GM21737 (cell line): ENCODE measurements at regions not wholly inside any gene's neighbourhood (a gene's known extent, or its start where the extent isn't known, plus 50 kb on each side); places are given as distances from the start of the nearest gene placed in this dataset.

Experiments used
- ATAC-seq: cut with Tn5 transposase; IDR thresholded peaks from one replicate; pipeline ENCODE4 v1.9.1; 2021; ENCODE audit warnings: mild to moderate bottlenecking, moderate library complexity; ENCODE audit not compliant: unreplicated experiment

DNA sequence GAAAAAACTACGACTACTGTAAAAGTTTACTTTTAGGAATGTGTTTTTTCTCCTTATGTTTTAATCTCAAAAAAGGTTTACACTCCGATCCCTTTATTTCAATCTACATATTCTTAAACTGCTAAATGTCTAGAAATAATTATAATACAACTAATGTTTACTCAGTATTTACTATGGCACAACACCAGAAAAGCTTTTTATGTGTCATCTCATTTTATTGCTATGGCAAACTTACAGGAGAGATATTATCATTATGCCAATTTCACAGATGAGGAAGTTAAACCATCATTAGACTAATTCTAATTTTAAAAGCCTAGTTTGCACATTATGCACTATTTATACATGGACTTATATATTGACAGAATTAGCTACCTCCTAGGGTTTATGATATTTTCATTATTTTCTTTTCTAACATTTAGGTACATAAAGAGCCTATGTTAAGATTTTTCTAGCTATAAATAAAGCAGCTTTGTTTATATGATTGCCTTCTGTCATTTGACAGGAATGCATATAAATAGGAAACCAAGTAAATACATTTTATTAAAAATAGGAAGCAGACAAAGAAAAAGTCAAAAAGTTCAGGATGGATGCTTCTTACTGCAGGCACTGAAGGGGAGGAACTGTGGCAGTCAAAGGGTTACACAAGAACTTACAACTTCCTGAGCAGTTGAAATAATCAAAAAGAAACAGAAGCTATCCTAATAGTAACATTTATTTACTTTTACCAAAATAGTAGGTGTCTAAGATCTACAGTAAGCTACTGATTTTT, 442.4 kb downstream of the LTN1 start:
- ATAC-seq, result no peak

DNA sequence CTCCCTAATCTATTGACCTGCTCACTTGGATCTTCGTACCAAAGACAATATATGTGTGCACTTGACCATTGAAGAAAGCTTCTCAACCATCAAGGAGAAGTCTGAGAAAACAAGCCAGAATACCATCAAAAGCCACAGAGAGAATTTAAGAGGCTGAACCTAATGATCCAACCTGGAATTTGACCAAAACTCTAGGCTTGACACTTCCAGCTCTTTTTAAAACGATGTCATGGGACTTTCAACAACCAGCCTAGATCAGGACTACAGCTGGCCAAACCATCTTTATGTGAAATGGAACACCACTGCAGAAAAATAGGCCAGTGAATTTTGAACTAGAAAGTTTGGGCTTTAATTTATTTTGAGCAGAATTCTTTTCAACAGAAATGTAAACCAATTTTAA, 444.4 kb downstream of the LTN1 start:
- no peak for ATAC-seq

DNA sequence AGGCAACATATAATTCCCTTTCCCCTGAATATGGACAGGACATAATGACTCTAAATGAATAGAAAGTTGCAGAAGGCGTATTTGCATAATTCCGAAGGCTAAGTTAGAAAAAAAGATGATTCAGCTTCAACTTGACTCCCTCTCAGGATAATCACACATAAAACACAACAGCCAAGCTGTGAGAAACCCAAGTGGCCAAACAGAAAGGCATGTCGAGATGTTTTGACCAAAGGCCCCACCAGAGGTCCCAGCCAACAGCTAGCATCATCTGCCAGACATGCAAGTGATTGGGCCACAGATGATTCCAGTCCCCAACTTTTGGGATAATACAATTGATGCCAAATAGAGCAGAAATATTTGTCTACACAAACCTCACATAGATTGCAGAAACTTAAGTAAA, 444.9 kb downstream of the LTN1 start:
- no peak for ATAC-seq

DNA sequence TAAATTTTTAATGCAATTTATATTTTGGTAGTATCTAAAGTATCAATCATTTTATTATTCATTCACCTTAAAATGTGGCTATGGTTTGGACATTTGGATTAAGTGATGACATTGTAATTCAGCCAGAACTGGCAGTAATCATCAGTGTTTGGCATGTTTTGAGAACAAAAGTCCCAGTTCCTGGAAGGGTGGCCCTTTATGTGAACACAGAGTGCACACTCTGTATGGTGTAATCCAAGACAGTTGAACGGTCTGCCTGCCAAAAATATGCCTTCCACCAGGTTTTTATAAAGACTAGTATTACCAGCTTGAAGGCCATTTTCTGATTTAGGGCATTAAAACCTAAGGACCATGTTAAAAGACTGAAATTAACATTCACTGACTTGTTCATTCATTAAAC, 448.7 kb downstream of the LTN1 start:
- ATAC-seq, result no peak

- ATAC-seq, result no peak
Measured at GRCh38 chr21:28541371-28542112, 451.1 kb downstream of the LTN1 start.

GRCh38 chr21:28540514-28540913, 452.2 kb downstream of the LTN1 start:
- ATAC-seq, result no peak

DNA sequence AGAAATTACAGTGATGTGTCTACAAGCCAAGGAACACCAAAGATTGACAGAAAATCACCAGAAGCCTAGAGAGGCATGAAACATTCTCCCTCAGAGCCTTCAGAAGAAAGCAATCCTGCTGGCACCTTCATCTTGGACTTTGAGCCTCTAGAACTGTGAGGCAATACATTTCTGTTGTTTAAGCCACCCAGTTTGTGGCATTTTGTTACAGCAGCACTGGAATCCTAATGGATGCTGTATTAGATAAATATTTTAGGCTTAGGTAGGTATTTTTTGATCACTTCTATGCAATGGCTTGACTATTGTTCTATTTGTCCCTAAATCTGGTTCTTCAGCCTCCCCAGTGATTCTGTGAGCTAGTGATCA, 453.1 kb downstream of the LTN1 start:
- no peak for ATAC-seq

DNA sequence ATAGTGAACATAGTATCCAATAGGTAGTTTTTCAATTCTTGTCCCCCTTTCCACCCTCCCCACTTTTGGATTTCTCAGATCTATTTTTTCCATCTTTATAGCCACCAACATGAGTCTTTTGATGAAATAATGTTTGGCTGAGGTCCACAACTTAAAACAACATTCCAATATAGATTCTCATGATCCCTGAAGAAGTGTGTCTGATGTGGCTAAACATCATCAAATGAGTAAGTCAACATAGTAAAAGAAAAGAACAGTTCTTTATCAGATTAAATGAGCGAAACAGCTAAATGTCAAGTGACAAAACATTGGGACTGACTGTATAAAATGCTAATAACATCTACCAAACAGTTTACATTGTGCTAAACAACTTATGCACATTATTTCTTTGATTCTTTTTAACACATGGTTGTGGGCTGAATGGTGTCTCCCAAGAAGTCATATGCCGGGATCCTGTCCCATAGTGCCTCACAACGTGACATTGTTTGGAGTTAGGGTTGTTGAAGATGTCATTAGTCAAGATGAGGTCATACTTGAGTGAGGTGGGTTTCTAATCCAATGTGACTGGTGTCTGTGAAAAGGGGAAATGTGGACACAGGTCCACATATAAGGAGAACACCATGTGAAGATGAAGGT, 453.6 kb downstream of the LTN1 start:
- no peak for ATAC-seq

GRCh38 chr21:28537371-28538079, 455.2 kb downstream of the LTN1 start:
- no peak for ATAC-seq

DNA sequence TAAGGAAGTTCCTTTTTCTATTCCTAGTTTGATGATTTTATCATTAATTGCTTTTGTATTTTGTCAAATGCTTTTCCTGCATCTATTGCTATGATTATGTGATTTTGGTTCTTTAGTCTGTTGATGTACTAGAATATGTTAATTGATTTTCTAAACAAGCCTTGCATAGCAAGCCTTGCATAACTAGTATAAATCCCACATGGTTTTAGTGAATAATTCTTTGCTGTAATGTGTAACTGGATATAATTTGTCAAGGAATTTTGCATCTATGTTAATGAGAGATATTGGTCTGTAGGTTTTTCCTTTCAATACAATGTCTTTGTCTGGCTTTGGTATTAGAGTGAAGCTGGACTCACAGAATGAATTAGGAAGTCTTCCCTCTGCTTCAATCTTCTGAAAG, 460.2 kb downstream of the LTN1 start:
- no peak for ATAC-seq

- no peak for ATAC-seq
Measured at GRCh38 chr21:28523367-28523766, 469.3 kb downstream of the LTN1 start.

DNA sequence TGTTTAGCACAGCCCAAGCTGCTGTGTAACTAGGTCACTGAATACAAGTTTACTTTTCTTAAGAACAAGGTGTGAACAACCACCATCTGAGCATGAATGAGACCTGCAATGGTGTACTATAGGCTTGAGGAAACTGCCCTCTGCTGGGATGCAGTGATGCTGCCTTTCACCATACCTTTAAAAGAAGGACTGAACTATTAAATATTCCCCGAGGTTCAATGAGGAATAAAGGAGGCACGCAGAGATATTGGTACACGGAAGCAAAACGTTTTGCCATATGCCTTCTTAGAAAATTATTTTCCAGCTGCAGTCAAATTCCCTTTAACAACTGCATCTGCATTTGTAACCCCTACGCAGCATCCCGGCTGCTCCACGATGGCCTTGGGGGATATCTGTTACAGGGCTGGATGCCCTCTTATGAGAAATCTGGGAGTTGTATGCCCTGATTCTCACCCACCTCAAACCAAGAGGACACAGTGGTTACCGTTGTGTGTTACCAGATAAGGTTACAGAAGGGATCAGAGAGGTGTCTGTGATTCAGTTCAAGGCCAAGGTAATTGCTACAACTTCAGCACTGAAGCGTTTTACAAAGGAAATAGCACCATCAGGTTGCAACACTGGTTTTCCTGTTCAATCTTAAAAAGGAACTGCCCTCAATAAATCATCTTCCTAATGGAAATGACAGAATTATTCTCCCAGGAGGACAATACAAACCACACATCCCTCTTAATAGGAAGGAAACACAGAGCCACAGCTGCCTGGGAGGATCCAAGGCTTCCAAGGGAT, 470.5 kb downstream of the LTN1 start:
- no peak for ATAC-seq

DNA sequence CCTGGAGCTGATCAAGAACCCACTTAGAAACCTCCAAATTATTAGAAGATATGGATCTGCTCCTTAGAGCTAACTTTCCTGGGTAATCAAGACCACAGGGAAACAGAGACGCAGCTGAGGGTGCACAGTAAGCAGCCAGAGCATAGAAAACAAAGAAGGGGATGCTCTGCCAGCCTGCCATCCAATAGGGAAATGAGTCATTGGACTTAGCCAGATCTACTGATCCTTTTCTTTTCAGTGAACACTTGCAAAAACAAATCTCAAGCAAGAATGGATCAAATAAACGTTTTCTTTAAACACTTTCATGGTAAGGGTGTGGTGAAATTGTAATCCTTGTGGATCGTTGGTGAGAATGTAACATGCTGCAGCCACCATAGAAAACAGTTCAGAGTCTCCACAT, 474.0 kb downstream of the LTN1 start:
- no peak for ATAC-seq

- peak; percentile 98 for ATAC-seq
Measured at GRCh38 chr21:28516991-28517592, 475.6 kb downstream of the LTN1 start.

DNA sequence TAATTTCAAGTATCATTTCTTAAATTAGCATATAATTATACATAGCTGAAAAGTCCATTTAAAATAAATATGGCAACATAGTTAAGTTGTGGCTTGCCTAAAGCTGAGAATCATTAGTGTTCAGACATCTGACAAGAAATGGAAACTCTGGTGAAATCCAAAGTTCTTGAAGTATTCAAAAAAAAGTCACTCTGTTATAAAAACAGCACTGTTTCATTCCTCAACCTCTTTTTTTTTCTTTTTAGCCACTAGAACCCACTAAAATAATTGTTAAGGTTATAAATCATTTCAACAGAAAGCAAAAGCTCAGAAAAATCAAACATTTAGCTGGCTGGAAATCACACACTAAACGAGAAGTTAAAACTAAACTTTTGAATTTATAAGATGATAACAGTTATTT, 476.7 kb downstream of the LTN1 start:
- no peak for ATAC-seq

DNA sequence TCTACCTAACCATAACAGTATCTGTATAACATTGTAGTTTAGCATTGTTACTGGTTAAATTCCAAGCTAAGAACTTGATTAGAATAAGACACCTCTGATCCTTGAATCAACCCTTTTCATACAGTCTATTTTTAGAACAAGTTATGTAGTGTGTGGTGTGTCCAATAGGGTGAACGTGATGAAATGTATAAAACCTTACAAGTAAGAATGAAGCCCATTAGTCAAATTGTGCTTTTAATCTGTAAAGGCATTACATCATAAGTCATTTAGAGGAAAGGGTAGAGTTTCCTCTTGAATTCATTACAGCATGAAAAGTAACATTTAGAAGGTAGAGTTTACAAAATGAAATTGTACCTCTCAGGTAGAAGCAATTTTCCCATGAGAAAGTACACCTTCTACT, 479.2 kb downstream of the LTN1 start:
- ATAC-seq, result no peak

DNA sequence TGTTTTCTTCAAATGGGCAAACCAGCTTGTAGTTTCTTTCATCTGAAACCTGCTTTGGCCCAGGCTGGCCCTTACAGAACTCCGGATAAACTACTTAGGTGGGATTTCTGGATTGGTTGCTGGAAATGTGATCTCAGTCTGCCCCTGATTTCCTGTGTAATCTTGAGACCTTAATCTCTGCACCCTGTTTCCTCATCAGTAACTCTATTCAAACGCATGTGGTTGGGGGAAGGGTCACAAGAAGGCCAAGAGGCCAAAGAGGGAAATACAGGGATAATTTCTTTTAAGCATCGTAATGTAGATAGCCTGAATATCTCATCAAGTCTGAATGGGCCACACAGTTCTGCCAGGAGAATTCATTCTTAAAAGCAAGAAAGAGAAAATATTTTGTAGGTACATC, 483.6 kb downstream of the LTN1 start:
- no peak for ATAC-seq

DNA sequence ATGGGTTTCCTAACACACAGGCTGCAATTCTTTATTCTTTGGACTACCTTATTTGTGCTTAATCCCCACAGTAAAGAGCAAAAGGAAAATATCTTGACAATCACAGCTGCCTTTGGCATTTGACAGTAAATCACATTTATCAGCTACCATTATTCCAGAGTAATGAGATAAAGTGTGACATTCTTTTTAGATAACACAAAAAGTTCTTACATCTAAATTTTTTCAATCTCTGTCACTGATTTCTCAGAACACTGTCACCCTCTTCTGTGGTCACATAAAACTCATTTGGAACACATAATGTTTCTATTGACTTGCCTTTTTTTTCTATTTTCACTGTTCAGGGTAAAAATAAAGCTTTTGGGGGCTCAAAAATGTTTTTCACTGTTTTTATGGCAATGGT, 484.6 kb downstream of the LTN1 start:
- ATAC-seq, result no peak

GRCh38 chr21:28496517-28496916, 496.2 kb downstream of the LTN1 start:
- no peak for ATAC-seq

GRCh38 chr21:28492127-28492526, 500.6 kb downstream of the LTN1 start:
- no peak for ATAC-seq
